ENCODE measurements at regions not wholly inside any gene's neighbourhood (a gene's known extent, or its start where the extent isn't known, plus 50 kb on each side); places are given as distances from the start of the nearest gene placed in this dataset.

DNA sequence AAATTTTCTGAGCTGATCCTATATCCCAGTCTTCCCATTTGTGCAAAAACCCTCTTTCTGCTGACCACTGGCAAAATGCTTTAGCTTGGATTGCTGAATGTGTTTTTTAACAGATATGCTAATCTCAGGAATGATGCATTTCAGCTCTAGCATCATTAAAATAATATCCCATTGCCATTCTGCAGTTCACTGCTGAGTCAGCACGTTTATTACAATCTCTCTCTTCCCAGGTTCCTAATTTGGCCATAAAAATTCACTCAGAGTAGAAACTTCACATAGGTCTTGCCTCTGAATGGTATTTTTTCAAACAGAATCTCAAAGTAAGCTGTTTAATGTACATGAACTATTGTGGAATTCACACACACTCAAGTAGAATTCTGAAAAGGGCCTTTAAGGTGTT is 509.6 kb upstream of the SUCLG2 start:
- H3K9ac ChIP-seq (ENCODE audit: low read length) = no peak overlapping the region
- H3K4me3 ChIP-seq (ENCODE audit: low read depth, low read length, poor library complexity, severe bottlenecking) = no peak overlapping the region
- H3K9me3 ChIP-seq (ENCODE audit: low read length) = no peaks in the 10 kb centered on the region
- H4K20me1 ChIP-seq (ENCODE audit: insufficient read depth, low read length) = no peaks in the 10 kb centered on the region
- no peak overlapping the region for H3K27ac ChIP-seq (ENCODE audit: low read depth, low read length, poor library complexity, severe bottlenecking)
- H3K79me2 ChIP-seq (ENCODE audit: insufficient read depth, low read length) = no peaks in the 10 kb centered on the region
- no peaks in the 10 kb centered on the region for H3K4me1 ChIP-seq (ENCODE audit: insufficient read depth, low read length, severe bottlenecking)
- H3K4me2 ChIP-seq (ENCODE audit: low read length) = no peak overlapping the region
- H3K36me3 ChIP-seq (ENCODE audit: insufficient read depth, low read length) = no peaks in the 10 kb centered on the region
- no peaks in the 10 kb centered on the region for H3K27me3 ChIP-seq (ENCODE audit: insufficient read depth, low read length)
- H3K9me2 ChIP-seq (ENCODE audit: low read depth, low read length) = no peaks in the 10 kb centered on the region
- no peaks in the 10 kb centered on the region for H3F3A ChIP-seq (ENCODE audit: insufficient read depth, low read length)
- no peak overlapping the region for H2AFZ ChIP-seq (ENCODE audit: low read length)
- TF ChIP-seq EZH2 (IDR thresholded peaks at IDR 0.05; ENCODE audit: borderline replicate concordance, low read length) = no peak
- TF ChIP-seq, protein P1, sequence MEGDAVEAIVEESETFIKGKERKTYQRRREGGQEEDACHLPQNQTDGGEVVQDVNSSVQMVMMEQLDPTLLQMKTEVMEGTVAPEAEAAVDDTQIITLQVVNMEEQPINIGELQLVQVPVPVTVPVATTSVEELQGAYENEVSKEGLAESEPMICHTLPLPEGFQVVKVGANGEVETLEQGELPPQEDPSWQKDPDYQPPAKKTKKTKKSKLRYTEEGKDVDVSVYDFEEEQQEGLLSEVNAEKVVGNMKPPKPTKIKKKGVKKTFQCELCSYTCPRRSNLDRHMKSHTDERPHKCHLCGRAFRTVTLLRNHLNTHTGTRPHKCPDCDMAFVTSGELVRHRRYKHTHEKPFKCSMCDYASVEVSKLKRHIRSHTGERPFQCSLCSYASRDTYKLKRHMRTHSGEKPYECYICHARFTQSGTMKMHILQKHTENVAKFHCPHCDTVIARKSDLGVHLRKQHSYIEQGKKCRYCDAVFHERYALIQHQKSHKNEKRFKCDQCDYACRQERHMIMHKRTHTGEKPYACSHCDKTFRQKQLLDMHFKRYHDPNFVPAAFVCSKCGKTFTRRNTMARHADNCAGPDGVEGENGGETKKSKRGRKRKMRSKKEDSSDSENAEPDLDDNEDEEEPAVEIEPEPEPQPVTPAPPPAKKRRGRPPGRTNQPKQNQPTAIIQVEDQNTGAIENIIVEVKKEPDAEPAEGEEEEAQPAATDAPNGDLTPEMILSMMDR (IDR thresholded peaks at IDR 0.05; ENCODE audit: low read length) = no peak

DNA sequence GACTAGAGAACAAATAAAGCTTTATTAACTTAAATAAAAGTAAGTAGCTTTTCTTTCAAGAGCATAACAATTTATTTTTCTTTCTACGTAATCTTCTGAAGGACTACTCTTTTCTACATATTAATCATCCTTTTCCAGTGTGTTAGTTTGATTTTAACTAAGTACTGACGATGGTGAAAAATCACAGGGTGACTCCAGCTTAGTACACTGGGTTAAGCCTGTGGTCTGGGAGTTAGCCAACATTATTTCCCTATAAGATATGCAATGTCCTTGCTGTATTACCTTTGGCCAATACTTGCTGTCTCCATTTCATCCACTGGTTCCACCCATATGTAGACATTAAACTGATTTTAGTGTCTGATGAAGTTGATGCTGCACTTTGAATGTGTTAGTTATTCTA is 508.6 kb upstream of the SUCLG2 start:
- no peaks in the 10 kb centered on the region for H3K9me2 ChIP-seq (ENCODE audit: low read depth, low read length)
- no peaks in the 10 kb centered on the region for H4K20me1 ChIP-seq (ENCODE audit: insufficient read depth, low read length)
- H3F3A ChIP-seq (ENCODE audit: insufficient read depth, low read length) = no peaks in the 10 kb centered on the region
- H3K9ac ChIP-seq (ENCODE audit: low read length) = no peak overlapping the region
- no peaks in the 10 kb centered on the region for H3K79me2 ChIP-seq (ENCODE audit: insufficient read depth, low read length)
- no peak overlapping the region for H3K4me2 ChIP-seq (ENCODE audit: low read length)
- no peak overlapping the region for H3K4me3 ChIP-seq (ENCODE audit: low read depth, low read length, poor library complexity, severe bottlenecking)
- no peak overlapping the region for H2AFZ ChIP-seq (ENCODE audit: low read length)
- H3K9me3 ChIP-seq (ENCODE audit: low read length) = no peaks in the 10 kb centered on the region
- no peaks in the 10 kb centered on the region for H3K4me1 ChIP-seq (ENCODE audit: insufficient read depth, low read length, severe bottlenecking)
- H3K27me3 ChIP-seq (ENCODE audit: insufficient read depth, low read length) = no peaks in the 10 kb centered on the region
- TF ChIP-seq, protein P1 (IDR thresholded peaks at IDR 0.05; ENCODE audit: low read length) = no peak
- no peak for TF ChIP-seq EZH2 (IDR thresholded peaks at IDR 0.05; ENCODE audit: borderline replicate concordance, low read length)
- H3K36me3 ChIP-seq (ENCODE audit: insufficient read depth, low read length) = no peaks in the 10 kb centered on the region
- no peak overlapping the region for H3K27ac ChIP-seq (ENCODE audit: low read depth, low read length, poor library complexity, severe bottlenecking)

DNA sequence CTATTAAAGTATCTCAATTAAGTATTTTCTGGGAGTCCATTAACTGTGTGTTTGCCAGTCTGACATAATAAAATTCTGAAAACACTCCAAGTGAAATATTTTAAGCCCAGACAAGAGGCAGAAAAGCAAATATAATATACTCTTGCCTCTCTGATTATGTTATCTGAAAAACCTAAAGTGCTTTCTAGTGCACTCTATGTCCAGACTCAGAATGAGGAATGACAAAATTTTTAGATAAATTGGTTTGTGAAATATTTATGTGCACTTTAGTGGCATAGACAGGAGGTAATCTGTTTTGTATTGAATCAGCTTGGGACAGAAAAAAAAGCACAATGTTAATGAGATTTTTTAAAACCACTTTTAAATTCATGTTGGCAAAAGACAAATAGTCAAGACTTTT is 508.2 kb upstream of the SUCLG2 start:
- Histone ChIP-seq H3K27ac (ENCODE audit: low read depth, low read length, poor library complexity, severe bottlenecking) (no peak overlapping the region), H3K4me1 (ENCODE audit: insufficient read depth, low read length, severe bottlenecking) (no peaks in the 10 kb centered on the region), H2AFZ (ENCODE audit: low read length) (no peak overlapping the region), H3F3A (ENCODE audit: insufficient read depth, low read length) (no peaks in the 10 kb centered on the region), H3K9ac (ENCODE audit: low read length) (no peak overlapping the region), H3K4me3 (ENCODE audit: low read depth, low read length, poor library complexity, severe bottlenecking) (no peak overlapping the region), H3K27me3 (ENCODE audit: insufficient read depth, low read length) (no peaks in the 10 kb centered on the region), H3K9me3 (ENCODE audit: low read length) (no peaks in the 10 kb centered on the region), H3K4me2 (ENCODE audit: low read length) (no peak overlapping the region), H4K20me1 (ENCODE audit: insufficient read depth, low read length) (no peaks in the 10 kb centered on the region), H3K36me3 (ENCODE audit: insufficient read depth, low read length) (no peaks in the 10 kb centered on the region), H3K79me2 (ENCODE audit: insufficient read depth, low read length) (no peaks in the 10 kb centered on the region), H3K9me2 (ENCODE audit: low read depth, low read length) (no peaks in the 10 kb centered on the region)
- TF ChIP-seq EZH2 (IDR thresholded peaks at IDR 0.05; ENCODE audit: borderline replicate concordance, low read length) = no peak
- TF ChIP-seq, protein P1 (IDR thresholded peaks at IDR 0.05; ENCODE audit: low read length) = no peak

Data from OCI-LY1 (cell line).